Cardiac septum (tissue), 1 donor: ENCODE measurements at regions not wholly inside any gene's neighbourhood (a gene's known extent, or its start where the extent isn't known, plus 50 kb on each side); places are given as distances from the start of the nearest gene placed in this dataset.

ENCODE experiments used
- DNase-seq: peaks from one replicate; pipeline ENCODE4 v3.0.0-alpha.2; 2020; ENCODE audit warnings: low spot score
- intact Hi-C: fragments of 100-400 bp; cut with DNase I; formaldehyde crosslinking; loops from one replicate; pipeline ENCODE4 v1.14.0; 2022
- donor health status: DM: no; HTN: no; CAD: no.

GRCh38 chr3:46146548-46146947 lies 61.6 kb downstream of the CCR1 start:
- DNase-seq, result no peak
- intact Hi-C loops, result no loop called here

DNA sequence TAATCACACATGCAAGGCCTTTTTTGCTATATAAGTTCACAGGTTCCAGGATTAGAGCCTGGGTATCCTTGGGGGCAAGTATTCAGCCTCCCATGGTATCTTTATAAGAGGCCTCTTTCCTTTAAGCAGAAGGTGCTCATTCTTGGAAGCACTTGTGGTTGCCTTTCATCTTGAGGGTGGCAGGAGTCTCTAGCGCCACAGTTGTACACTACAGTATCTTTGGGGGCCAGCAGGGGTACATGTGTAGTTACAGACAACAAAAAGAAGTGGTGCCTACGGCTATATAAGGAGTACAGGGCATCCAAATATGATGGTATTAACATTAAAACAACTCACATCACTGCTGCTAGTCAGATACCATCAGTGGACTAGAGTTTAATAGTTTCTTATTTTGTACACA lies 62.1 kb downstream of the CCR1 start:
- DNase-seq, result no peak
- intact Hi-C loops, result no loop called here

DNA sequence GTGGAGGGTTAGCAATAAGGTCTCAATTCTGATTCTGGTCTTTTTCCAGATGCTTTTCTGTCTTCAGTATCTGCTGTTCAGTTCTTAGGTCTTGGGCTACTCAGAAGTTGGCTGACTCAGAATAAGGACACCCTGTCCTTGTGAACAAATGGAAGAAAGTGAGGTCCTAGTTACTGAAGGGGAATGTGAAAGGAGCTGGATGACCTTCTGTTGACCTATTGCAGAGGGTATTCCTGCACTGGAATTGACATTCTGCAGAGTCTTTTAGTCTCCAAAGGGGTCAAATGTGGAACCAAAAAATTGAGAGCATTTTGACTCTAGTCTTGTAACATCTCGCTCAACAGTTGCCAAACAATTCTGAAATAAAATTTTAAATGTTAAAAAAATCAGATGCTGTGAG lies 63.0 kb downstream of the CCR1 start:
- DNase-seq, result no peak
- intact Hi-C loops, result no loop called here

- DNase-seq, result no peak
Measured at GRCh38 chr3:46143951-46144473, 64.1 kb downstream of the CCR1 start.

DNA sequence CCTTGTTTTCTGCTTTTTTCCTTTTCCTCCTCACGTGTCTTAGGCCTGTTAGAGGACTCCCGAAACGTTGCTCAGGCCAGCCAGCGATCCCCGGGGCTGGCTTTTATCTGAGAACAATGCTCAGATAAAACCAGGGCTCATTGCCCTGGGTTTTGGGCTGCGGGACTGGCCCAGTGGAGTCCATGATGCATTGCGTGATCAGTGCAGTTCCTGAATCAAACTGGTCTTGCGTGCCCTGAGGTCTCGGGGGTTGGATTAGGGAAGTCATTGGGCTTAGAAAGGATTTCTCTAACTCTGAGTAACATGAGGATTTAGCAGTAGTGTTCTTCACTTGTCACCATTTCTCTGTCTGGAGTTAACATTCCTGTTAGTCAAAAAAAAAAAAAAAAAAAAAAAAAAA lies 66.3 kb downstream of the CCR1 start:
- intact Hi-C loops, result no loop called here
- DNase-seq, result no peak

More at GRCh38 chr3:46143951-46144473, 64.1 kb downstream of the CCR1 start:
- intact Hi-C loops, result no loop called here

DNA sequence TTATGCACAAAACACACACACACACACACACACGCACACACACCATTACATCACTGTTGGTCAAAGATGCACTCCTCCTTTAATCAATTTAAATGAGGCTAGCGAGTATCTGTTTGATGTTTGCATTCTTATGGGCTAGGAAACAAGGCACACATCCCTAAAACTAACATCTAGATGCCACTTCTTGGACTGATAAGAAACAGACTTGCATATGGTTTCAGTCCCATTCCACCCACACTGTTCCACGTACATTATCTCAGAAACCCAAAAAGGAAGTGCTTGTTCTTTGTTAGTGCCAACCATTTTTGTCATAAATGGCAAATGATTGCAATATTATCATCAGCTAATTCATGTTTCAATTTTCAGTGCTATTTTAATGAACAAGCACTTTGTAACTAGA lies 69.5 kb downstream of the CCR1 start:
- DNase-seq, result no peak
- intact Hi-C loops, result no loop called here

- intact Hi-C loops, result no loop called here
- no peak for DNase-seq
Measured at GRCh38 chr3:46135475-46135874, 72.6 kb downstream of the CCR1 start.

- intact Hi-C loops, result no loop called here
- no peak for DNase-seq
Measured at GRCh38 chr3:46133285-46133684, 74.8 kb downstream of the CCR1 start.

DNA sequence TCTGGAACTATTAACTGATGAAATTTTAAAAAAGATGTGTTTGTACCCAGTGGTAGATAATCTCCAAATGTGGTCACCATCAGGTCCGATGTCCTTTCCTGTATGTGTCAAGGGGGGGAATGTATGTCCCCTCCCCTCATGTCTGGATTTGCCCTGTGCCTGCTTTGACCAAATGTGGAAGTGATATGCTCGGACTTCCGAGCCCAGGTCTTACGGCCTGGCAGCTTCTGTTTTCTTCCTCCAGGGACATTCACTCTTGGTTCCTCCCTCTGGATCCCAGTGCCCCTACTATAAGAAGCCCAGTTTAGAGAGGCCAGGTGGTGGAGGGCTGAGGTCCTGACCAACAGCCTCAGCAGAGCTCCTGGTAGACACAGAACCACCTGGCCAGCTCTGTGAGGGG lies 75.5 kb downstream of the CCR1 start:
- intact Hi-C loops, result no loop called here
- DNase-seq, result no peak

DNA sequence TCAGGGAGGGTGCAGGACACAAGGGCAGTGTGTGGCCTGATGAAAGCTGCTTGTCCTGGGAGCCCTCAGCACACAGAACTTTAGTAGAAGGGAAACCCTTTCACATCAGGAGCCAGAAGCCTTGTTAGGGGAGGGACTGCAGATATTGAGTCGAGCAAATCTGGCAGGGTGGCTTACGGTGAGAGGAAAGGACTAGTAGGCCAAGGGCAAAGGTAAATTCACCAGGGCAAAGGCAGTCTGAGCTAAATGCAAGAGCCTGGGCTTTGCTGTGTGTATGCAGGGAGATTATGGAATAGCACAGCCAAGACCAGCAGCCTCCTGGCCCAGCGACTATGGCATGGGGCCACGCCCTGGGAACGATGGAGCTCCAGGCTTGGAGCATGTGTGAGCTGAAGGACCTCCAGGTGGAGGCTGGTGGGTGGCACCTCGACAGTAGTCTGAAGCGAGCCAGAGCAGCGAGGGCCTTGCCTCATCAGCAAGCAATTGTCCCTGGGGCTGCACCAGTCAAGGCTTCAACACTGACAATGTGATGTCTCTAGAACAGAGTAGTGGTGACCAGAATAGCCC lies 76.1 kb downstream of the CCR1 start:
- no peak for DNase-seq
- intact Hi-C loops, result no loop called here

GRCh38 chr3:46130631-46131310 lies 77.3 kb downstream of the CCR1 start:
- DNase-seq, result no peak
- intact Hi-C loops, result no loop called here

GRCh38 chr3:46129588-46130272 lies 78.4 kb downstream of the CCR1 start:
- intact Hi-C loops, result no loop called here
- DNase-seq, result no peak

GRCh38 chr3:46127503-46127902 lies 80.6 kb downstream of the CCR1 start:
- intact Hi-C loops, result no loop called here
- DNase-seq, result no peak

DNA sequence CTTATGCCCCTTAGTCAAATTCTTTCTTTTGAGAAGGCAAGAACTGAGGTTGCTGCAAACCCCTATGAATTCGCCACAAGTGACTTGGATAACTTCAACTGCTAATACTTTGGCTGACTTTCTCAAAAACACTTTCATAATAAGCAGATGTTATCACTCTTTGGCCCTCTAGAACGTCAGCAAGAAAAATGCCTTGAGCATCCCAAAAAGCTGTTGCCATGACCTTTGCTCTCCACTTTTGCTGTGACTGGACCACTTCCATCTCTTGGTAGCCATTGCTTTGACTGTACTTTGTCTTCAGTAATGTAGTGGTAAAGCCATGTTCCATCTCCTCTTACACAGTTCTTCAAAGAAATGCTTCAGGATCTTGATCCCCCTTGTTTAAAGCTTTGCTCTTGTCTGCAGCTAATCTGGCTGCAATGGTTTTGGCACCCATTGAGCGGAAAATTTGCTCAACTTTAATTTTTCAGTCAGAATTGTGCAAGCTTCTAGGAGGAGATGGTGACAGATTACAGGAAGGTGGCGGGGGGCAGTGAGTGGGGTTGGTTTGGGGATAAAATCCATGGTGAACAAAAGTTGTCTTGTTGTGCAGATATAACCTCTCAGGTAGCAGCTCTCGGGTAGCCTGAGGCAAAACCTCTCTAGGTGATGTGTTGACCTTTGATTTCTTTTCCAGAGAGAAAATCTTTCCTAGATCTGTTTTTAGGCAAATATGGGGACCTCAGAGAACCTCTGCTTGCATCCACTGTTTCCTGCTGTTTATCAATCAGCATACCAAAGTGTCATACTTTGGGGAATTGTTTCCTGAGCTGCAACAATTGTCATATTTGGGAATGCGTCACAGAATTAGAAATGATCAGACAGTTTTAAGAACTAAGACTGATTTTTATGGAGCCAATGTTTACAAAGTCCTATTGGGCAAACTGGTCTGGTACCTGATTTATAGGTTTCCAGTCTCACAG lies 83.6 kb downstream of the CCR1 start:
- no peak for DNase-seq
- intact Hi-C loops, result no loop called here

- intact Hi-C loops, result no loop called here
- no peak for DNase-seq
Measured at GRCh38 chr3:46123646-46124045, 84.5 kb downstream of the CCR1 start.

- intact Hi-C loops, result no loop called here
Measured at GRCh38 chr3:46122091-46122490, 86.0 kb downstream of the CCR1 start.

DNA sequence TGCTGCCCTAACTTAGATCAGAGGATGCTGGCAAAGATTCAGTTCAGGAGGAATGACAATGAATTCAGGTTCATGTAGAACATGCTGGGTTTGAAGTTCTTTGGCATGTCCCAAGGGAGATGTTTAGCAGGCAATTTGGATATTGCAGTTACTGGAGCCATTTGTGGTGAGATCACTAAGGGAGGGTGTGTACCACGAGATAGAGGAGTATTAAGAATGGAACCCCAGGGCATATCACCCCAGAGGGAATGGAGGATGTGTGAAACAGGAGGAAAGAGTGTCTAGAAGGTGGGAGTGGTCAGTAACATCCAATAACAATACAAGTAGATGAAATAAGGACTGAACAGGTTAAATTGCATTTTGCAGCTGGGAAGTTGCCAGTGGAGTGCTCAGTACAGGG lies 87.1 kb downstream of the CCR1 start:
- DNase-seq, result no peak
- intact Hi-C loops, result no loop called here

More at GRCh38 chr3:46122091-46122490, 86.0 kb downstream of the CCR1 start:
- no peak for DNase-seq

DNA sequence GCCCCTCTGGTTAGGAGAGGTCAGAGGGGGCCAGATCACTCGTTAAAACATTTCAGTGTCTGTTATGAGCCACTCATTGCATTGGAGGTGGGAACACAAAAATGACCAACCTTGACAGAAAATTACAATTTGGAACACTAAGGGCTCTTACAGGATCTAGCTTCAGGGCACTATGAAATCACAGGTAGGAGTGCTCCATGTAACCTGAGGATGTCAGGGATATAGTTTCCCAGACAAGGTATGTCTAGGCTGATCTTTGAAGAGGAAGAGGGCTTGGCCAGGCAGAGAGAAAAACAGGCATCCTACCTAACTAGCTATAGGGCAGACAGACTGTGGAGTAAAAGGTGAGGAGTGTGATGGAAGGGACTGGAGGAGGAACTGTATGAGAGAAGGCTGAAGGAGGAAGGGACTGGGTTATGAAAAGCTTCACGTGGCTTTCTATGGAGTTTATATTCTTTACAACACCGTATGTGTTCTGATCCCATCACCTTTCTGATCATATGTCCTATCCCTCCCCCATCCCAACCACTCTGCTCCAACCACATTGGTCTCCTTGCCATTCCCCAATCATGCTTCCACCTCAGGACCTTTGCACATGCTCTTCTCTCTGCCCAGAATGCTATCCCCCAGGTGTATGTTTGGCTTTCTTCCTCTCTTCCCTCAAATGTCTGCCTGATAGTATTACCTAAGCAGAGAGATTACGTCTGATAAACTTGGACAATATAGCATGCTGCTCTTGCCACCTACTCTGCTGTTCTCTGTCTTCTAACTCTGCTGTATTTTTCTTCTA lies 88.2 kb downstream of the CCR1 start:
- intact Hi-C loops, result no loop called here
- DNase-seq, result no peak

GRCh38 chr3:46119253-46119652 lies 88.9 kb downstream of the CCR1 start:
- DNase-seq, result no peak
- intact Hi-C loops, result no loop called here
